A204.1 (cell line): ENCODE measurements at regions not wholly inside any gene's neighbourhood (a gene's known extent, or its start where the extent isn't known, plus 50 kb on each side); places are given as distances from the start of the nearest gene placed in this dataset.

Experiments used
- FAIRE-seq: peaks from 2 replicates; lab custom pipeline; 2012; peaks lifted over from hg19 to GRCh38; lab: Jason Lieb, UNC

DNA sequence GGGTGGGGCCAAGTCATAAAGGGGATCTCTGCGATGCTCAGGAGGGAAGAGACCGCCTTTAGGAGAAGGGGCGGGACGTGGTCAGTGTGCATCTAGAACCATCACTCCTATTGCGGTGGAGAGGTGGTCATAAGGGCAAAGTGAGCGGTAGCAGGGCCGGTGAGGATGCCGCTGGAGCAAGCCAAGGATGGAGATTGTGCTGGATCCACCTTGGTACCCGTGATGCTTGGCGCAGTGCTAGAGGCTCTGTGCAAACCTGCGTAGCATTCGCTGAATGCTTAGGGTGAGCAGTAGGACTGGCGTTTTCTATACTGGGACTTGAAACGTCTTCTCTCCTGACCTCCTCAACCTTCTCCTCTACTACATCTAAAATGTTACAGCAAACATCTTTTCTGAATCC, 294.2 kb downstream of the FGF9 start:
- no peak for FAIRE-seq

DNA sequence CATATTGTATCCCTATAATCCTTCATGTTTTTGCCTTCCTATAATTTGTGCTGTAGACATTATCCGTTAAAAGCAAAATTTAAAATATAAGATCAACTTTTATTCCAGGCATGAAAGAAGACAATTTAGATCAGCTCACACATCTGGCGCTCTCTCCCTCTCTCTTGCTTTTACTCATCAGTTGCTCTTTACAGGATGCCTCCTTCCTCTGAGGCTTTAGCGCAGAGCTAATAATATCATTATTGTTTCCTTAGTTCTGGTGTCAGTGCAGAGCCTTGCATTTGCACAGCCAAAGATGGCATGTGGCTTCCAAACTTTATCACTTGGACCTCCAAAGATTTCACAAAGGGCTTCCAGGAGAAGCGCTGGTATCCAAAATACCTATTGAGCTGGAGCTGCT, 295.1 kb downstream of the FGF9 start:
- no peak for FAIRE-seq

DNA sequence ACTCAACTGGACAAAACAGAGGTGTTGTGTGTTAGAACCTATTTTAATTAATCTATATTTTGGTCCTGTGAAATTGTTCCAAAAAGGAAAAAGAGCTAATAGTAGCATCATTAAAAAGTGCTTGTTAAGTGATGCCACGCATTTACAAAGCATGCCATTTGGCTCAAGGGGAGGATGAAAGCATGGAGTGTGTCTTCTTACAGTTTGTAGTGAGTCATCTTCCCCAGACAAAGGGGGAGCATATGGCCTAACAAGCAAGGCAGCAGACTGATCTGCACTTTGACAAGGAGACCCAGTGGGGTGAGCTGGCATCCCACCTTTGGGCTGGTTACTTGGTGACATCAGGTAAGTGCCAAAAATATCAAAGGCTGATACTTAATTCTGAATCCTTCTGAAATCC, 297.0 kb downstream of the FGF9 start:
- no peak for FAIRE-seq

DNA sequence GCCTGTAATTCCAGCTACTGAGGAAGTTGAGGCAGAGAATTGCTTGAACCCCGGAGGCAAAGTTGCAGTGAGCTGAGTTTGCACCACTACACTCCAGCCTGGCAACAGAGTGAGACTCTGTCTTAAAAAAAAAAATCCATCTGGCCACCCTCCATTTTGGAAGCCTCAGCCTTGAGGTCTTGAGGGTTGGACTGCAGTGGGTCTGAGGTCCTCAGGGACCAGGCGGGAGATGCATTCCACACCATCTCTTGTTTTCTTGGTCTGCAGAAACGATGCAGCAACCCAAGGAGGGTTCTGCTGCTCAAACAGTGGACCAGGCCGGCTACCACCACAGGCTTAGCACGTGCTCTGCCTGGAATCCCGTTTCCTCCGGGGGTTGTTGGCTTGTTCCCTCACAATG, 299.3 kb downstream of the FGF9 start:
- no peak for FAIRE-seq

DNA sequence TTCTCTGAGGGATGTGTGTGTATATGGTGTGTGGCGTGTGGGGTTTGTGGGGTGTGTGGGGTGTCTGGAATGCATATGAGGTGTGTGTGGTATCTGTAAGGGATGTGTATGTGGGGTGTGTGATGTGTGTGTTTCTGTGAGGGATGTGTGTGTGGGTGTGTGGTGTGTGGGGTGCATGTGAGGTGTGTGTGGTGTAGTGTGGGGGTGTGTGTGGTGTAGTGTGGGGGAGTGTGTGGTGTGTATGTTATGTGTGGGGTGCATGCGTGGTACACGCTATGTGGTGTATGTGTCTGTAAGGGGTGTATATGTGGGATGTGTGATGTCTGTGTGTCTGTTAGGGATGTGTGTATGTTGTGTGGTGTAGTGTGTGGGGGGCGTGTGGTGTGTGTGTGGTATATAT, 300.0 kb downstream of the FGF9 start:
- FAIRE-seq, result no peak

DNA sequence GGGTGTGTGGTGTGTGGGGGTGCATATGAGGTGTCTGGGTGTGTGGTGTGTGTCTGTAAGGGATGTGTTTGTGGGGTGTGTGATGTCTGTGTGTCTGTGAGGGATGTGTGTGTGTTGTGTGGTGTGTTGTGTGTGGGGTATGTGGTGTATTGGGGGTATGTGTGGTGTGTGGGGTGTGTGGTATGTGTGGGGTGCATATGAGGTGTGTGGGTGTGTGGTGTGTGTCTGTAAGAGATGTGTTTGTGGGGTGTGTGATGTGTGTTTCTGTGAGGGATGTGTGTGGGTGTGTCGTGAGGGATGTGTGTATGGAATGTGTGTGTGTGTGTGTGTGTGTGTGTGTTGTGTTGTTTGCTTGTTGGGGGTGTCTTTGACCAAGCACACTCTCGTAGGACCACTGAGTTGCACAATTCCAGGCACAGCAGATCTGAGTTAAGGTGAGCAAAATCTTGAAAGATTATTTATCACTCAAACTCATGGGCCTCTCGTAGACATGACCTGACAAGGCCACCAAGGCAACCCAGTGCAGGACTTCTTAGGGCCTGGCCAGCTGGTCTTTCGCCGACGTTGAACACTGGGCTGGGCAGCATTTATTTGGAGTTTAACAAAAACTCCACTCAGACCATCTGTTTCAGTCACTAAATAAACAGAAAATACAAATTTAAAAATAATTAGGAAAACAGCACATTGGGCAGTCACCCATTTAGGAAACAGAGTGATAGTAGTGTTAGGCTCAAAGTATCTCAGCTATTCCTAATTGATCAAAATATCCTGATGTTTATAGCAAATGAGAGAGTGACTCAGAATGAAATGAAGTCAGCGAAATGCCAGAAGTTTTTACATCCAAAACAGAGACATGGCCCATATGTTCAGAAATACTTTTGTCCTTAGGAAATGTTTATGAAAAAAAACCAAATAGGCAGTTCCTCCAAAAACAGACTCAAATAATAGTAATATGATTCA, 301.1 kb downstream of the FGF9 start:
- FAIRE-seq, result no peak

DNA sequence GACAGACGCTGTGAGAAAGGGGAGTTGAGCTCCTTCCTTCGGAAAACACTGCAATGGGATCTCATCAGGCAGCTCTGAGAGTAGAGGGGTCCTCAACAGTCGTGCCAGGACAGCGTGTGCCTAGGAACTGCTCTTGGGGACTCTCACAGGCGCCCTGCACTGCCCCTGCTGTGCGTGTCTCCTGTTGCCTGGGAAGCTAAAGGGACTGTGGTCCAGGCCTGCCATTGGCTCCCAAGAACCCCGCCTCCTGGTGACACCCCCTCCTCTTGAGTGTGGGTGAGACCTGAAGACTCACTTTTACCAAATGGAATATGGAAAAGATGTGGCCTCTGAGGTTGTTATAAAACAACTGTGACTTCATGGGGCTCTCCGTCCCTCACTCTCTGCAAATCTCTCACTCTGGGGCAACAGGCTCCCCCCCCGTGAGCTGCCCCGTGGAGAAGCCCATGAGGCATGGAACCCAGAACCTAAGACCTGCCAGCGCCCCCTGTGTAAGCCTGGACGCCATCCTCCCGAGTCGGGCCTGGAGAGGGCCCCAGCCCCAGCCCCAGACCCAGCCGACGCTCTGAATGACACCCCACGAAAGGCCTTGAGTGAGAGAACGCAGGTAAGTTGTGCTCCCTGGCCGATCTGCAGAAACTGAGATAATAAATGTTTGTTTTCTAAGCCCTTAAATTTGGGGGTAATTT, 302.7 kb downstream of the FGF9 start:
- FAIRE-seq, result no peak

DNA sequence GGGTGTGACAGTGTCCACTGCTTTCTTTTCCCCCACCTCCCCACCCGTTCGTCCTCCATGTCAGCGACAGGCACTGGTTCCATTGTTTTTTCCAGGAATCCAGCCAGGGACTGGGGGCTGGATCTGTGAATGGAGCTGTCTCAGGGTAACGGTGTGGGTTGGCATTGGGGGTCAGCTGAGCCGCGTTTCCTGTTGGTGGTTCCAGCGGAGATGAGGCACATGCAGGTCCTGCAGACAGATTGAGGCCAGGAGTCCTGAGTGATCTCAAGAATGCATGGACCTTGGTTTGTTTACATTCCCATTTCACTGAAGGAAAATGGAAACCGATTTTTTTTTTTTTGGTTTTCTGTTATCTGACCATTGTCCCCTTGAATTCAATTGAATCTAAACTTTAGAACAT, 303.9 kb downstream of the FGF9 start:
- FAIRE-seq, result no peak

DNA sequence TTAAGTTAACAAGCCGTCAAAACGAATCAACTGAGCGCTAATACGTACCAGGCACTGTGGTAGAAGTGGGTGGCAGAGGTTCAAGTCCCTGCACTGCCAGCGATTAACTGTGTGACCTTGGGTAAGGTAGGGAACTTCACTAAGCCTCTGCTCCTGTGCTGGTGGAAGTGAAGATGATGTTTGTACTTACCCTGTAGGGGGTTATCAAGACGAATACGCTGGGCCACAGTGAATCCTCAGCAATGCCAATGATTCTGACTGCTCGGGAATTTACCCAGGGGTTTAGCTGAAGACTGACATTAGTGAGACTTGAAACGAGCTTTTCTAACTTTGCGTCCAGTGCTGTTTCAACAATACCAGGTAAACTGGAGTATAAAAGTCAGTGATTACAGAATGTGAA, 305.3 kb downstream of the FGF9 start:
- no peak for FAIRE-seq

DNA sequence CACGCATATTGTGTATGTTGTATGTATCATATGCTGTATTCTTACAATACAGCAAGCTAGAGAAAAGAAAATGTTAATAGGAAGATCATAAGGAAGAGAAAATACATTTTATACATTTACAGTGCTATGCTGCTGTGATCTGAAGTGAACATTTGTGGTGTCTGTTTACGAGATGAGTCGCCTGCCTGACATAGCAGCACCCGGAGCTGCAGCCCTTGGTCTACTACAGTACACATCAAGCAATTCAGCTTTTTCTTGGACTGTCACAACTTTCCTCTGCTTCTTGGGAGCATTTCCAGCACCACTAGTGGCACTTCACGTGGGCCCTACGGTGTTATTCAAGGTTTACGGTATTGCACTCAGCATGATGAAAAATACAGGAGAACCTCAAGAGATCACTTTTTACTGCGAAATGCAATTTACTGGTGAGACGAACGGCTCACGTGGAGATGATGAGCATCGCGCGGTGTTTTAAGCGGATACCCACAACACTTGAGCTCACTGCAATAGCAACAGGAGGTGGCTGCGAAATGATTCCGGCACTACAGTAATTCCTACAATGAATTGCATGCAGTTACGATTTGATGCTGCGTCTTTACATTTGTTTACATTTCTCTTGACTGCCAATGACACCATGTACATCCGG, 308.4 kb downstream of the FGF9 start:
- FAIRE-seq, result no peak

DNA sequence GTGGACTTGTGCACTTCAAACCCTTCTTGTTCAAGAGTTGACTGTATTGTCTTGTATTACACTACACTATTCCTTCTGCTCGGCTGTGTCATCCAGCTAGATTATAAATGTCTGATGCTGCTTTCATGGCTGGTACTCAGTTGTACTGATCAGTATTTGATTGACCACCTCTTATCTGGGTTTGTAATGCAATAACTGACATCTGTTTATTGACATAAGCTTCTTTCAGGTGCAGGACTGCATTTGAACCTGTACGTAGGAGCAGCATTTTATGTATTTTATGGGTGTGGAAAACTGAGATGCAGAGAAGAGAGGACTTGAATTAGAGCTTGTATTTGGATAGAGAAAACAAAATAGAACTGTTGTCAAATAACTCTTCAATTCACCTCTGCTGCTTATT, 309.2 kb downstream of the FGF9 start:
- FAIRE-seq, result no peak

DNA sequence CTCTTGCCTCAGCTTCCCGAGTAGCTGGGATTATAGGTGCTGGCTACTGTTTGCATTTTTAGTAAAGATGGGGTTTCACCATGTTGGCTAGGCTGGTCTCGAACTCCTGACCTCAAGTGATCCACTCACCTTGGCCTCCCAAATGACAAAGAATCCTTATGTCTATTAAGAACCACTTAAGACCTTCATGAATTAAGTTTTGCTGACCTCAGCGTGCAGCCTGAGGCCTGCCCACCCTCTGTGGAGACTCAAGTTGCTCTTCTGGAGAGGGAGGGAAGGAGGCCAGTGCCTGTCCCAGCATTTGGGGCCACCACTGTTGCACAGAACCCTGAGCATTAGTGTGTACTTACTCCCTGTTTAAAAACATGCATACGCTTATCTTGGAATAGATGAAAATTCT, 313.3 kb downstream of the FGF9 start:
- FAIRE-seq, result no peak

DNA sequence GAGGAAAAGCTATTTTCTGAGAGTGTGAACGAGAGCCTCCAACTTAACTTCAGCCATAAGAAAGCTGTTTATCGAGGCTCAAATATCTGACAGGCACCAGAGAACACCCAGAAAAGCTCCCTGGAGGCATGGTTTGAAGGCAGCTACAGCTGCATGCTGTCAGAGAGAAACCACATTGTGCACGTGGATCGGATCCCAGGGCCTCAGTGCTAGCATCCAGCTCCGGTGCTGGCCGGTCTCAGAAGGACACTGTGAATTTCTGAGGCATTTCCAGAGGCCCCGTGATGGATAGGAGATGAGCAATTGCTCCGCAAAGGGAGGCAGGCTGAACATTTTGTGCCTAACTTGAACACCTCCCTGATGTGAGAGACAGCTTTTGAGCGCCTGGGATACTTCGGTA, 315.7 kb downstream of the FGF9 start:
- FAIRE-seq, result no peak

DNA sequence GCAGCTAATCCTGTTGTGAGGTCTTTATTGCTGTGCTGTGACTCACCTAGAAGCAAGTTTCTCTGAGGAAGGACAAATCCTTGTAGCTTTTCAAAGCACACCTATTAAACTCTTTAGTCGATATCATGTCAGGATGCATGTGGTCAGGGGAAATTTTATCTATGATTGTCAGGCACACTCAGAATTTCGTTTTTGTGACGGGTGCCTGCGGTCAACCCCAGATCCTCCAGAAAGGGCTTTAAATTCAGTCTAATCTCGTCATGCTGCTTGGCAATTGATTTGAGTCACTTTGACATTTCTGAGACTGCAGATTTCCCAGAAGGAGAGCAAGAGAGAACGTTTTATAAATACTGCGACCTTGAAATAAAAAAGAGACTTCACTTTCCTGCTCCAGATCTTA, 316.9 kb downstream of the FGF9 start:
- no peak for FAIRE-seq

DNA sequence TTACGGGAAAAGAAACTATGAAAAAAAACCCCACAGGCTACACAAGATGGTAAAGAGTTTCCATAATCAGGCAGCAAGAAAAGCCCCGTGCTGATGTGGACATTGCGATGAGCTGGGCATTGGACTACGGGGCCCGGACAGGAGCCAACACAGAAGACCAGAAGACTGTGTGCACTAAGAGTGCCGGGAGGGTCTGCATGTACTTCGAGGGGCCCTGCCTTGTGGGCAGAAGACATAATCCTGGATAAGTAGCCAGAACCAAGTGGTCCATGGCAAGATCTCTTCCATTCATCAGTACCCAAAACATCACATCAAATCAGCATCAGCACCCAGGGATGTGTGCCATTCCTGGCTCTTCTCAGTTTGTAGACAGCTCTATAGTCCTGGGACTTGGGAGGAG, 317.8 kb downstream of the FGF9 start:
- FAIRE-seq, result no peak

DNA sequence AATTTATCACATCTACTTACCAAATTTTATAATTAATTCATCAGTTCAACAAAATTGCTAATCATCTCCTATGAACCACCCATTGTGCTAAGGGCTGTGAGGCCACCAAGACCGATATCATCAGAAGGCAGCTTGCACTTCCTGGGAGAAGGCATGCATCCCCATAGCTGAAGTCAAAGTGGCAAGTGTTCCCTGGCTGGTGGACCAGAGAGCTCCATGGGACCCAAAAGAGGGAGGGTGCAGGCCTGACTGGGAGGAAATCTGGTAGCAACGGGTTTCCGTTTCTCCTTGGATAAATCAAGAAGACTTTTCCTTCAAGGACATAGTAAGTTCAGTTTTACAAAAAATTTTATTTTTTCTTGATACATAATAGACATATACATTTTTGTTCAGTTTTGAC, 325.2 kb downstream of the FGF9 start:
- no peak for FAIRE-seq

DNA sequence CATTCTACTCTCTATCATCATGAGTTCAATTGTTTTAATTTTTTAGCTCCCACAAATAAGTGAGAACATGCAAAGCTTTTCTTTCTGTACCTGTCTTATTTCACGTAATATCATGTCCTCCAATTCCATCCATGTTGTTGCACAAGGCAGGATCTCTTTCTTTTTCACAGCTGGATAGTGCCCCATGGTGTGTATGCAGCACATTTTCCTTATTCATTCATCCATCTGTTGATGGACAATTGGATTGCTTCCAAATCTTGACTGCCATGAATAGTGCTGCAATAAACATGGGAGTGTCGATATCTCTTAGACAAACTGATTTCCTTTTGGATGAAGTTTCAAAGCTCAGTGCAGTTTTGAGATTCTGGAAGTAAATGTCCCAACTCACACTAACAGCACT, 326.9 kb downstream of the FGF9 start:
- FAIRE-seq, result no peak

DNA sequence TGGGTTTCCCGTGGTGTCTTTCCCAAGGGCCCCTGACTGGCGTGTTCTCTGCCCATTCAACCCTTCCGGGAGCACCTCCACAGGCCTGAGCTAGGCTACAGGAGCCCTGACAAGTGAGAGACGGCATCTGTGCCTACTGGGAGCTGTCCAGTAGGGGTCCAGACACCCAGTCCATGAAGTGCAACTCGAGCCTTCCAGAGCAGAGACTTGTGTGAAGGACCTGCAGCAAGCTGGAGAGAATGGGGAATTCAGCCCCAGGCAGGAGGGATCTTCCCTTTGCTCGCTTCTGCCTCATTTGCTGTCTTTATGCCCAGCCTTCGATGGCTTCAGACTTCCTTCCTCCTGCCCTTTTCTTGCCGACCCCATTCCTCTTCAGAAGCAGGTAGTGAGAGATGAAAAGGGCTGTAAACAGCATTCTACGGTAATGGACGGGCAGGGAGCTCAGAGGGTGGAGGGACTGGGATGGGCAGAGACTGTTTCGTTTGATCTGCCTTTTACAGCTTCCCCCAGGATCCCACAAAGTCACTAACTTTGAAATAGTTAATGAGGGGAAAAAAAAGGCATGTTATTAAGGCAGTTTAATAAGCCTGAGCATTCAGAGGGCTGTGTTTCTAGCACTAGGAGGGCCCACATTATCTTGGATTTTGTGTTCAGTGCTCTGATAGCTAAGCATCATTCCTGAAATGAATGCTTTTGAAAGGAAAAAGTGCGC, 327.6 kb downstream of the FGF9 start:
- no peak for FAIRE-seq

DNA sequence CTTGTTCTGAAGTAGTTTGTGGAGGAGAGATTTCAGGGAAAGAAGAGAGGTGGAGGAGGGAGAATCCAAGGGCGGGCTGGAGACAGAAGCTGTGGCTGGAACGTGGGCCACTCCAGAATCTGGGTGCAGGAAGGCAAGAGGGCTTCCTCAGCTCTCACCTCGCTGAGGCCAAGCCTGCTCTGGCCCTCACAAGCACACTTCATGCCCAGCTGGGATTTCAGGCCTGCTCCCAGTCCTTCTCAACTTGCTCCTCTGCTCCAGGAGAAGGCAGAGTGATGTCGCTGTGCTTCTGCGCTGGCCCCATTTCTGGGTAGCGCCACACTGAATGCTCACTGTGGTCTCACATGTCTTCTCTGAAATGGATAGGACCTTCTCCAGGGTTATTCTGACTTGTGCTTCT, 328.8 kb downstream of the FGF9 start:
- FAIRE-seq, result no peak

DNA sequence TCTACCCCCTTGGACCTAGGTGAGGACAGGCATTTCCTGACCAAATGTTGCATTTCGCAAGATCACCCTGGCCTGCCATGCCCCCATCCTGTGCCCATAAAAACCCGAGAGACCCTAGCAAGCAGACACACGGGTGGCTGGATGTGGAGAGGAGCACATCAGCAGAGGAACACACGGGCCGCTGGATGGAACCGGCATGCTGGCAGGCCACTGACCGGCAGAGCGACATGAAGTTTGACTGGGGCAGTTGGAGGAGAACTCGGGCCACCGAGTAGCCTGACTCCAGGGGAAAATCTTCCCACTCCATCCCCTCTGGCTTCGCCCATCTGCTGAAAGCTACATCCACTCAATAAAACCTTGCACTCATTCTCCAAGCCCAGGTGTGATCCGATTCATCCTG, 329.3 kb downstream of the FGF9 start:
- no peak for FAIRE-seq

DNA sequence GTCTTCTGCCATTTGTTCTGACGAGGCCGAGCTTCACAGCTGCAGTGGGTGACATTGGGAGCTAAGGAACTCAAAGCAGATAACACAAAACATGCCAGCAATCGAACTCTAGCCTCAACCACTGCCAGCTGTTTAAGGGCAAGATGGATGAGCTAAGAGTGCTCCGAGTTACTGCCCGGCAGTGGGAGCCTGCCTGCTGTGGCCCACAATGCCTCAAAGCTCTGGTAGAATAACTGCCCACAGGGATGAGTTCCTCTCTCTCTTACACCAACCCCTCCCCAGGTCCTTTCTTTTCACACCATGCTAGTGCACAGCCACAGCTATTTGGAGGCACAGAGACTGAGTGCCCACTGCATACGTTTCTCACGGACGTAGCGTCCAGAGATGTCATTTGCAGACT, 330.5 kb downstream of the FGF9 start:
- FAIRE-seq, result no peak

DNA sequence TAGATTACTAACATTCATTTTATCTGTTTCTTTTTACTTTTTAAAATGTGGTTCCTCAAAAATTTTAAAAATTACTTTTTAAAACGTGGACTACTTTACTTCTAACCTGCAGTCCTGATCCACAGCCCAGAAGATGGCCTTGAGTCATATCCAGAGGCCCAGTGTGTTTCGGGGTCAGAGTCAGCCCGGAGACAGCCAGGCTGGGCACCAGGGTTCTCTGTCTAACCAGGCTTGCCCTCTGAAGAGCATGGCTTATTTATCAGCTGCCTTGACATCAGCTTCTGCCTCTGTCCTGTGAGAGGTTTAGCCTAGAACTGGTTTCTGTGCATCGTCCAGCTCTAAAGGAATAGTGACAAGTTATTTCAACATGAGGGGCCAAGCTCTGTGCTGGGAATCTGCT, 332.0 kb downstream of the FGF9 start:
- no peak for FAIRE-seq

DNA sequence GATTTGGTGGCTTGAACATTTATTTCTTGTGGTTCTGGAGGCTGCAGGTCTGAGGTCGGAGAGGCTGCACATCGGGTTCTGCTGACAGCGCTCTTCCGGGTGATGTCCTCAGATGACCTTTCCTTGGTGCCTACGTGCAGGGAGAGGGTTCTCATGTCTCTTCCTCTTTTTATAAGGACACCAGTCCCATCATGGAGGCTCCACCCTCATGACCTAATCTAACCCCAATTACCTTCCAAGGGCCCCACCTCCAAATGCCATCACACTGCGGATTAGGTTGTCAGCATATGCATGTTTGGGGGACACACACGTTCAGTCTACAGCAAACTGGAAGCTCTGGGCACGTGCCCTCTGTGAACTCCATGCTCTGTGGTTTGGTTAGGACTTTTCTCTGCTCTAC, 338.6 kb downstream of the FGF9 start:
- no peak for FAIRE-seq
